ENCODE measurements at regions not wholly inside any gene's neighbourhood (a gene's known extent, or its start where the extent isn't known, plus 50 kb on each side); places are given as distances from the start of the nearest gene placed in this dataset.

- Histone ChIP-seq H3K36me3 (ENCODE audit: control insufficient read depth, insufficient read depth, low read length) (no peaks in the 10 kb centered on the region), H3K4me3 (replicated peaks; ENCODE audit: low read depth, low read length) (no peak overlapping the region), H3K27me3 (replicated peaks; ENCODE audit: control insufficient read depth, insufficient read depth, low read length) (no peaks in the 10 kb centered on the region; the same call in 1 of the 2 replicates)
- no peak for DNase-seq (ENCODE audit: extremely low read depth, insufficient read length)
- TF ChIP-seq CTCF (IDR thresholded peaks at IDR 0.05; ENCODE audit: insufficient read depth, low read length, poor library complexity, severe bottlenecking), result no peak
Measured at GRCh38 chr6:40164345-40164755, 230.1 kb upstream of the MOCS1 start.

- DNase-seq (ENCODE audit: extremely low read depth, insufficient read length), result no peak
- no peak for TF ChIP-seq CTCF (IDR thresholded peaks at IDR 0.05; ENCODE audit: insufficient read depth, low read length, poor library complexity, severe bottlenecking)
- Histone ChIP-seq H3K27me3 (replicated peaks; ENCODE audit: control insufficient read depth, insufficient read depth, low read length) (no peaks in the 10 kb centered on the region; the same call in 1 of the 2 replicates), H3K4me3 (replicated peaks; ENCODE audit: low read depth, low read length) (no peak overlapping the region), H3K36me3 (ENCODE audit: control insufficient read depth, insufficient read depth, low read length) (no peaks in the 10 kb centered on the region)
Measured at GRCh38 chr6:40163924-40164323, 229.7 kb upstream of the MOCS1 start.

- no peaks in the 10 kb centered on the region; the same call in 1 of the 2 replicates for H3K27me3 ChIP-seq (replicated peaks; ENCODE audit: control insufficient read depth, insufficient read depth, low read length)
- no peak for DNase-seq (ENCODE audit: extremely low read depth, insufficient read length)
- TF ChIP-seq CTCF (IDR thresholded peaks at IDR 0.05; ENCODE audit: insufficient read depth, low read length, poor library complexity, severe bottlenecking), result no peak
- no peaks in the 10 kb centered on the region for H3K36me3 ChIP-seq (ENCODE audit: control insufficient read depth, insufficient read depth, low read length)
- H3K4me3 ChIP-seq (replicated peaks; ENCODE audit: low read depth, low read length), result no peak overlapping the region
Measured at GRCh38 chr6:40162074-40162473, 227.8 kb upstream of the MOCS1 start.

GRCh38 chr6:40160826-40161225, 226.6 kb upstream of the MOCS1 start:
- Histone ChIP-seq H3K4me3 (replicated peaks; ENCODE audit: low read depth, low read length) (no peak overlapping the region), H3K36me3 (ENCODE audit: control insufficient read depth, insufficient read depth, low read length) (no peaks in the 10 kb centered on the region), H3K27me3 (replicated peaks; ENCODE audit: control insufficient read depth, insufficient read depth, low read length) (no peaks in the 10 kb centered on the region; the same call in 1 of the 2 replicates)
- DNase-seq (ENCODE audit: extremely low read depth, insufficient read length), result no peak
- no peak for TF ChIP-seq CTCF (IDR thresholded peaks at IDR 0.05; ENCODE audit: insufficient read depth, low read length, poor library complexity, severe bottlenecking)

- no peak for DNase-seq (ENCODE audit: extremely low read depth, insufficient read length)
- Histone ChIP-seq H3K36me3 (ENCODE audit: control insufficient read depth, insufficient read depth, low read length) (no peaks in the 10 kb centered on the region), H3K27me3 (replicated peaks; ENCODE audit: control insufficient read depth, insufficient read depth, low read length) (no peaks in the 10 kb centered on the region; the same call in 1 of the 2 replicates), H3K4me3 (replicated peaks; ENCODE audit: low read depth, low read length) (no peak overlapping the region)
- no peak for TF ChIP-seq CTCF (IDR thresholded peaks at IDR 0.05; ENCODE audit: insufficient read depth, low read length, poor library complexity, severe bottlenecking)
Measured at GRCh38 chr6:40159865-40160264, 225.6 kb upstream of the MOCS1 start.
